Kidney epithelial cell (primary cell): ENCODE measurements at regions not wholly inside any gene's neighbourhood (a gene's known extent, or its start where the extent isn't known, plus 50 kb on each side); places are given as distances from the start of the nearest gene placed in this dataset.

ENCODE experiments used
- DNase-seq: peaks from one replicate; pipeline ENCODE4 v3.0.0-alpha.2; 2010; ENCODE audit warnings: low read depth
- H3K27me3 ChIP-seq: 2 replicates; pipeline ENCODE4 v1.6.0; 2011; ENCODE audit warnings: low read length; ENCODE audit not compliant: control insufficient read depth, insufficient read depth
- H3K36me3 ChIP-seq: 2 replicates; pipeline ENCODE4 v1.5.1; 2011; ENCODE audit warnings: low read length; ENCODE audit not compliant: control insufficient read depth, insufficient read depth
- H3K4me3 ChIP-seq: 2 replicates; pipeline ENCODE4 v1.5.1; 2011; ENCODE audit warnings: low read depth, mild to moderate bottlenecking, control low read depth, low read length
- TF ChIP-seq, protein P1 (sequence below): IDR thresholded peaks from 2 replicates; pipeline ENCODE4 v1.5.1; 2011; ENCODE audit warnings: mild to moderate bottlenecking, moderate library complexity, low read length, control low read depth, inconsistent platforms; ENCODE audit not compliant: insufficient read depth, poor library complexity, severe bottlenecking

DNA sequence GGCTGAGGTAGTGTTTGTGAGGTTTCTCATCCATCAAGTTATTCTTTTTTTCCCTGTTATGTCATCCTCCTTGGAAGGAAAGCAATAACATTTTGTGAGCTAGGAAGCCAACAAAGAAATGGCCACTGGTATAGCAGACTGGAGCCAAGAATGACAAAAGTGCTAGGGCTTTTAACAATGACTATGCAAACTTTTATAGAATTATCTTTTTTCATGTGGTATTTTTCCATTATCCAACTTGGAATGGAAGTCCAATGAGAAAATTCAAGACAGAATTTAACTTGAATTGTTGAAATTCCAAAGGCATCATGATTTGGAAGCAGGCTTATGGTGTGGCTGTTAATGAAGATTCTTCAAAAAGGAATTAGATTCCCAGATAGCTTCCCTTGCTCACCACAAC is 216.4 kb upstream of the PDGFD start:
- Histone ChIP-seq H3K27me3 (no peaks in the 10 kb centered on the region), H3K36me3 (no peaks in the 10 kb centered on the region), H3K4me3 (no peak overlapping the region)
- no peak for DNase-seq
- TF ChIP-seq, protein P1, sequence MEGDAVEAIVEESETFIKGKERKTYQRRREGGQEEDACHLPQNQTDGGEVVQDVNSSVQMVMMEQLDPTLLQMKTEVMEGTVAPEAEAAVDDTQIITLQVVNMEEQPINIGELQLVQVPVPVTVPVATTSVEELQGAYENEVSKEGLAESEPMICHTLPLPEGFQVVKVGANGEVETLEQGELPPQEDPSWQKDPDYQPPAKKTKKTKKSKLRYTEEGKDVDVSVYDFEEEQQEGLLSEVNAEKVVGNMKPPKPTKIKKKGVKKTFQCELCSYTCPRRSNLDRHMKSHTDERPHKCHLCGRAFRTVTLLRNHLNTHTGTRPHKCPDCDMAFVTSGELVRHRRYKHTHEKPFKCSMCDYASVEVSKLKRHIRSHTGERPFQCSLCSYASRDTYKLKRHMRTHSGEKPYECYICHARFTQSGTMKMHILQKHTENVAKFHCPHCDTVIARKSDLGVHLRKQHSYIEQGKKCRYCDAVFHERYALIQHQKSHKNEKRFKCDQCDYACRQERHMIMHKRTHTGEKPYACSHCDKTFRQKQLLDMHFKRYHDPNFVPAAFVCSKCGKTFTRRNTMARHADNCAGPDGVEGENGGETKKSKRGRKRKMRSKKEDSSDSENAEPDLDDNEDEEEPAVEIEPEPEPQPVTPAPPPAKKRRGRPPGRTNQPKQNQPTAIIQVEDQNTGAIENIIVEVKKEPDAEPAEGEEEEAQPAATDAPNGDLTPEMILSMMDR, result no peak

DNA sequence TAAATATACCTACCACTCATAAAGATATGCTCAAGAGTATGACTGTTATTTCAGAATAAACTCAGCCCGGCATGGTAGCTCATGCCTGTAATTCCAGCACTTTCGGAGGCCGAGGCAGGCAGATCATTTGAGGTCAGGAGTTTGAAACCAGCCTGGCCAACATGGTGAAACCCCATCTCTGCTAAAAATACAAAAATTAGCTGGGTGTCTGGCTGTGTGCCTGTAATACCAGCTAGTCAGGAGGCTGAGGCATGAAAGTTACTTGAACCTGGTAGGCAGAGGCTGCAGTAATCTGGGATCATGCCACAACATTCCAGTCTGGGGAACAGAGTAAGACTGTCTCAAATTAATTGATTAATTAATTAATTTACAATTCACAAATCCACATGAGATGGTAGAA is 208.2 kb upstream of the PDGFD start:
- DNase-seq, result no peak
- TF ChIP-seq, protein P1, result no peak
- Histone ChIP-seq H3K27me3 (no peaks in the 10 kb centered on the region), H3K4me3 (no peak overlapping the region), H3K36me3 (no peaks in the 10 kb centered on the region)

- TF ChIP-seq, protein P1, result no peak
- DNase-seq, result no peak
- Histone ChIP-seq H3K4me3 (no peak overlapping the region), H3K36me3 (no peaks in the 10 kb centered on the region), H3K27me3 (no peaks in the 10 kb centered on the region)
Measured at GRCh38 chr11:104370478-104370877, 206.5 kb upstream of the PDGFD start.

GRCh38 chr11:104369761-104370160 is 205.8 kb upstream of the PDGFD start:
- DNase-seq, result no peak
- H3K27me3 ChIP-seq, result no peaks in the 10 kb centered on the region
- no peak overlapping the region for H3K4me3 ChIP-seq
- H3K36me3 ChIP-seq, result no peaks in the 10 kb centered on the region
- TF ChIP-seq, protein P1, result no peak

DNA sequence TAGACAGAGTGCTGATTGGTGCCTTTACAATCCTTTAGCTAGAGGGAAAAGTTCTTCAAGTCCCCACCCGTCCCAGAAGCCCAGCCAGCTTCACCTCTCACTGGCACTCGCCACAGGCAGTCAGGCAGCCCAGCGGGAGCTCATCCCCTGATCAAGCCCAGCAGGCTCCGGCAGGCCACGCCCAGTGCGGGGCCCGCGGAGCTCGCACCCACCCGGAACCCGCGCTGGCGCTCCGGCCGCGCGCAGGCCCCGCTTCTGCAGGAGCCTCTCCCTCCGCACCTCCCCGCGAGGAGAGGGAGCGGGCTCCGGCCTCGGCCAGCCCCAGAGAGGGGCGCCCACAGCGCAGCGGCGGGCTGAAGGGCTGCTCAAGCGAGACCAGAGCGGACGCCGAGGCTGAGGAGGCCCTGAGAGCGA is 202.4 kb upstream of the PDGFD start:
- H3K36me3 ChIP-seq, result no peaks in the 10 kb centered on the region
- H3K27me3 ChIP-seq, result no peaks in the 10 kb centered on the region
- no peak overlapping the region for H3K4me3 ChIP-seq
- TF ChIP-seq, protein P1, result no peak
- DNase-seq, result no peak

DNA sequence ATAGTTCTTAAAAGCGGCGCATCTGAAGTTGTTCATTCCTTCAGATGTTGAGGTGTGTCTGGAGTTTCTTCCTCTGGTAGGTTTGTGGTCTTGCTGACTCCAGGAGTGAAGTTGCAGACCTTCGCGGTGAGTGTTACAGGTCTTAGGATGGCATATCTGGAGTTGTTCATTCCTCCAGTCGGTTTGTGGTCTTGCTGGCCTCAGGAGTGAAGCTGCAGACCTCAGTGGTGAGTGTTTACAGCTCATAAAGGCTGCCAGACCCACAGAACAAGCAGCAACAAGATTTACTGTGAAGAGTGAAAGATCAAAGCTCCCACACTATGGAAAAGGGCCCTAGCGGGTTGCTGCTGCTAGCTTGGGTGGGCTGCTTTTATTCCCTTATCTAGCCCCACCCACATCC is 201.7 kb upstream of the PDGFD start:
- no peak for DNase-seq
- H3K4me3 ChIP-seq, result no peak overlapping the region
- H3K36me3 ChIP-seq, result no peaks in the 10 kb centered on the region
- no peaks in the 10 kb centered on the region for H3K27me3 ChIP-seq
- TF ChIP-seq, protein P1, result no peak
